ENCODE measurements at regions not wholly inside any gene's neighbourhood (a gene's known extent, or its start where the extent isn't known, plus 50 kb on each side); places are given as distances from the start of the nearest gene placed in this dataset.

GRCh38 chr18:78699499-78699898, 280.1 kb upstream of the SALL3 start:
- TF ChIP-seq CTCF (IDR thresholded peaks at IDR 0.05; ENCODE audit: control extremely low read depth, extremely low read depth, low read depth, missing control alignments), result no peak
- POLR2A ChIA-PET, result no interaction called here
- CTCF ChIA-PET, result no interaction called here
- no peak for DNase-seq (ENCODE audit: extremely low spot score)

GRCh38 chr18:78701771-78702396, 277.7 kb upstream of the SALL3 start:
- TF ChIP-seq CTCF (IDR thresholded peaks at IDR 0.05; ENCODE audit: control extremely low read depth, extremely low read depth, low read depth, missing control alignments), result no peak
- ChIA-PET POLR2A (no interaction called here), CTCF (no interaction called here)
- no peak for DNase-seq (ENCODE audit: extremely low spot score)

- POLR2A ChIA-PET, result no interaction called here
- CTCF ChIA-PET, result no interaction called here
- TF ChIP-seq CTCF (IDR thresholded peaks at IDR 0.05; ENCODE audit: control extremely low read depth, extremely low read depth, low read depth, missing control alignments), result no peak
- no peak for DNase-seq (ENCODE audit: extremely low spot score)
Observed at GRCh38 chr18:78703291-78703690, 276.3 kb upstream of the SALL3 start.

GRCh38 chr18:78704971-78705461, 274.6 kb upstream of the SALL3 start:
- no peak for TF ChIP-seq CTCF (IDR thresholded peaks at IDR 0.05; ENCODE audit: control extremely low read depth, extremely low read depth, low read depth, missing control alignments)
- POLR2A ChIA-PET, result no interaction called here
- CTCF ChIA-PET, result no interaction called here
- DNase-seq (ENCODE audit: extremely low spot score), result no peak

GRCh38 chr18:78709261-78709809, 270.3 kb upstream of the SALL3 start:
- no peak for TF ChIP-seq CTCF (IDR thresholded peaks at IDR 0.05; ENCODE audit: control extremely low read depth, extremely low read depth, low read depth, missing control alignments)
- no peak for DNase-seq (ENCODE audit: extremely low spot score)
- ChIA-PET POLR2A (no interaction called here), CTCF (no interaction called here)

GRCh38 chr18:78711316-78711715, 268.3 kb upstream of the SALL3 start:
- no peak for DNase-seq (ENCODE audit: extremely low spot score)
- ChIA-PET POLR2A (no interaction called here), CTCF (interaction anchor here (1.3 kb wide), 1 partner anchor 13 kb away, joined by 3 read pairs; no protein-coding TSS in a partner anchor)
- no peak for TF ChIP-seq CTCF (IDR thresholded peaks at IDR 0.05; ENCODE audit: control extremely low read depth, extremely low read depth, low read depth, missing control alignments)

Data from GM10248 (cell line).